Esophagus muscularis mucosa (tissue), 4 donors: ENCODE measurements at regions not wholly inside any gene's neighbourhood (a gene's known extent, or its start where the extent isn't known, plus 50 kb on each side); places are given as distances from the start of the nearest gene placed in this dataset.

Source experiments
- CTCF ChIP-seq, 3 experiments: fragments of 200-600 bp in 2 of 3; fragments of 450-650 bp in 1 of 3; sonication (generic) in 2 of 3; IDR thresholded peaks; one replicate each; pipeline ENCODE4 v1.5.1; 2017 to 2019; ENCODE audit warnings: antibody characterized with exemption in 3 of 3, mild to moderate bottlenecking in 2 of 3, moderate library complexity in 1 of 3
- EP300 ChIP-seq: sonication (generic); formaldehyde crosslinking; IDR thresholded peaks from one replicate; pipeline ENCODE4 v1.6.1; 2017; ENCODE audit warnings: antibody characterized with exemption
- POLR2AphosphoS5 ChIP-seq, 2 donors: sonication (generic); formaldehyde crosslinking; IDR thresholded peaks; one replicate each; pipeline ENCODE4 v1.6.1; 2017; ENCODE audit warnings: antibody characterized with exemption in 2 of 2

GRCh38 chr4:114137984-114138383 lies 158.5 kb upstream of the ARSJ start:
- no peak for TF ChIP-seq EP300
- no peak for TF ChIP-seq CTCF (IDR thresholded peaks at IDR 0.05)
- no peak for TF ChIP-seq POLR2AphosphoS5 (IDR thresholded peaks at IDR 0.05)
